Skeletal muscle cell (primary cell): ENCODE measurements at regions not wholly inside any gene's neighbourhood (a gene's known extent, or its start where the extent isn't known, plus 50 kb on each side); places are given as distances from the start of the nearest gene placed in this dataset.
"Not testable (repeated sequence)": the region's sequence is repeated elsewhere in the genome, so short reads cannot be mapped to it uniquely, and the experiment has no call there.

Source experiments
- DNase-seq: peaks from one replicate; pipeline ENCODE4 v3.0.0-alpha.2; 2010; ENCODE audit warnings: low read depth
- H3K4me3 ChIP-seq: 2 replicates; pipeline ENCODE4 v1.5.1; 2011; ENCODE audit warnings: low read depth, mild to moderate bottlenecking, control low read depth, low read length, moderate library complexity

DNA sequence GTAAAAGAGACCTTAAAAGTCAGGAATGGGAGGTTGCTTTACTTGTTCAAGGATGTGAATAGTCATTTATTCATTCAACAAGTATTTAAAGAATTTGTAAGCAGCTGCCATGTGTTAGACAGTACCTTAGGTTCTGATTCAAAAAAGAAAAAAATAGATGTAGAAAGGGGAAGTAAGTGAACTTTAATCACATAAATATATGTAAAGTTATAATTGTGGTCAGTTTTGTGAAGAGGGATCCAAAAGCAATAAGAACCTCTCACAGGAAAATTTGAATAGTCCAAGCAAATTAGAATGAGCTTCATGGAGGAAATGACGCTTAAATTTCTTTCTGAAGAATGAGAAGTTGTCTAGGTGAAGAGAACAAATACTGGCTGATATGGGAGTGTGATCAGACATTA lies 596.1 kb upstream of the CITED2 start:
- DNase-seq = no peak
- H3K4me3 ChIP-seq = no peak overlapping the region

GRCh38 chr6:139967497-139967896 lies 593.0 kb upstream of the CITED2 start:
- no peak overlapping the region for H3K4me3 ChIP-seq
- no peak for DNase-seq

GRCh38 chr6:139965393-139965792 lies 590.9 kb upstream of the CITED2 start:
- no peak overlapping the region for H3K4me3 ChIP-seq
- DNase-seq = no peak

GRCh38 chr6:139964737-139965136 lies 590.3 kb upstream of the CITED2 start:
- no peak overlapping the region for H3K4me3 ChIP-seq
- no peak for DNase-seq

GRCh38 chr6:139962654-139963347 lies 588.4 kb upstream of the CITED2 start:
- no peak for DNase-seq

GRCh38 chr6:139961190-139961589 lies 586.7 kb upstream of the CITED2 start:
- no peak overlapping the region for H3K4me3 ChIP-seq
- DNase-seq = no peak

More at GRCh38 chr6:139962654-139963347, 588.4 kb upstream of the CITED2 start:
- no peak overlapping the region for H3K4me3 ChIP-seq

DNA sequence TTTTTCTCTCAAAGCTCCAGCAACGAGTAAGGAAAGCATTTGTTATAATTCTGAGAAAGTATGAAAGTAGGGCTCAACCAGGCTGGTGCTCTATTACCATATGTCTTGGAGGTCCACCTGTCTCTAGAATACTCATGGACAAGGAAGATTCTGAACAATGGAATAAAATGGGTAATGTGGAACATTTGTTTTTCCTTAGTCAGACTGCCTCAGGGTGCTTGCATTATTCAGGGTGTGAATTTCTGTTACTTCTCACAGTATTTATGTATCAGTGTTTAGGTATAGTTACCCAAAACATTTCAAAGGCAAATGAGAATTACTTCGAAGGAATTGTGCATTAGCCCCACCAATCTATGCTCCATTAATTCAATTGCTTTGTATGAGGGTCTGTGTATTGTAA lies 586.2 kb upstream of the CITED2 start:
- H3K4me3 ChIP-seq = no peak overlapping the region
- no peak for DNase-seq

GRCh38 chr6:139955366-139956155 lies 581.1 kb upstream of the CITED2 start:
- H3K4me3 ChIP-seq = no peak overlapping the region
- no peak for DNase-seq

GRCh38 chr6:139954463-139955071 lies 580.1 kb upstream of the CITED2 start:
- H3K4me3 ChIP-seq = no peak overlapping the region
- DNase-seq = no peak

DNA sequence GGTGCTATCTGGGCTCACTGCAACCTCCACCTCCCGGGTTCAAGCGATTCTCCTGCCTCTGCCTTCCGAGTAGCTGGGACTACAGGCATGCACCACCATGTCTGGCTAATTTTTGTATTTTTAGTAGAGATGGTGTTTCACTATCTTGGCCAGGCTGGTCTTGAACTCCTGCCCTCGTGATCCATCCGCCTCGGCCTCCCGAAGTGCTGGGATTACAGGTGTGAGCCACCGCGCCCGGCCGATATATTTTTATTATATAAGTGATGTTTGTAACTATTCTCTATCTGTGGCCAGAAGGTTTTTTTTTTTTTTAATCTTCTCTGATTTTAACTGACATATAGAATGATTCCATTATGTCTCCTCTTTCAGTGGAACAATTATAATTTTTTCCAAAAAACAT lies 579.3 kb upstream of the CITED2 start:
- DNase-seq = not testable (repeated sequence)

DNA sequence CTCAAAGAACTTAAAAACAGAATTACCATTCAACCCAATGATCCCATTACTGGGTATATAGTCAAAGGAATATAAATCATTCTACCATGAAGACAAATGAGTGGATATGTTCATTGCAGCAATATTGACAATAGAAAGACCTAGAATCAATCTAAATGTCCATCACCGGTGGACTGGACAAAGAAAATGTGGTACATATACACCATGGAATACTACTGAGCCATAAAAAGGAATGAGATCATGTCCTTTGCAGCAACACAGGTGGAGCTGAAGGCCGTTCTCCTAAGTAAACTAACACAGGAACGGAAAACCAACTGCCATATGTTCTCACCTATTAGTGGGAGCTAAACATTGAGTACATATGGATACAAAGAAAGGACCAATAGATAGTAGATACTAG lies 576.7 kb upstream of the CITED2 start:
- no peak overlapping the region for H3K4me3 ChIP-seq
- DNase-seq = no peak

More for the DNA sequence above, 579.3 kb upstream of the CITED2 start:
- H3K4me3 ChIP-seq = not testable (repeated sequence)

DNA sequence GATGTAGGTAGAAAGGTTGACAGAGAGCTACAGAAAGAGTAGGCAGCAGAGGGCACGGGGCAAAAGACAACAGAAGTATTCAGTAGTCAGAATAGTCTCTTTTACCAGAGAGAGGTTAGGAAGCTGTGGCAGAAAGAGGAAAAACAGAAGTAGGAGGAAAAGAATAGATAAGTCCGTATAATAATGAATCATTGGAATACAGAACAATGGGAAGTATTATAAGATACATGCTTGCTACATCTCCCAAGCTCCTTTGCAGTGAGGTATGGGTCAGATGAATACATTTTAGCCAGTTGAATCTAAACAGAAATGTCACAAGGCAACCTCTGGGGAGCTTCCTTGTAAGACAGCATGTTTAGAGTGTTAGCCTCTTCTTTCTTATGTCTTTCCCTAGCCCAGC lies 570.5 kb upstream of the CITED2 start:
- H3K4me3 ChIP-seq = no peak overlapping the region
- no peak for DNase-seq

- DNase-seq = no peak
Measured at GRCh38 chr6:139944131-139944530, 569.7 kb upstream of the CITED2 start.

GRCh38 chr6:139943391-139943790 lies 568.9 kb upstream of the CITED2 start:
- no peak overlapping the region for H3K4me3 ChIP-seq
- DNase-seq = peak; percentile 79

More at GRCh38 chr6:139944131-139944530, 569.7 kb upstream of the CITED2 start:
- no peak overlapping the region for H3K4me3 ChIP-seq

- no peak for DNase-seq
- H3K4me3 ChIP-seq = no peak overlapping the region
Measured at GRCh38 chr6:139942331-139942730, 567.9 kb upstream of the CITED2 start.

GRCh38 chr6:139941826-139942225 lies 567.4 kb upstream of the CITED2 start:
- DNase-seq = no peak
- H3K4me3 ChIP-seq = no peak overlapping the region

- no peak for DNase-seq
- H3K4me3 ChIP-seq = no peak overlapping the region
Measured at GRCh38 chr6:139940741-139941729, 566.6 kb upstream of the CITED2 start.

GRCh38 chr6:139939189-139939979 lies 564.9 kb upstream of the CITED2 start:
- no peak overlapping the region for H3K4me3 ChIP-seq
- no peak for DNase-seq

- H3K4me3 ChIP-seq = no peak overlapping the region
- no peak for DNase-seq
Measured at GRCh38 chr6:139932671-139933070, 558.2 kb upstream of the CITED2 start.
